Ammon's horn (tissue), 1 donor: ENCODE measurements at regions not wholly inside any gene's neighbourhood (a gene's known extent, or its start where the extent isn't known, plus 50 kb on each side); places are given as distances from the start of the nearest gene placed in this dataset.
"Not testable (repeated sequence)": the region's sequence is repeated elsewhere in the genome, so short reads cannot be mapped to it uniquely, and the experiment has no call there.

Experiments
- DNase-seq: peaks from one replicate; pipeline ENCODE4 v3.0.0-alpha.2; 2016; ENCODE audit warnings: low spot score

GRCh38 chr9:7542693-7543092, 256.9 kb downstream of the DMAC1 start:
- peak; percentile 54 for DNase-seq

GRCh38 chr9:7542126-7542525, 257.5 kb downstream of the DMAC1 start:
- DNase-seq, result no peak

DNA sequence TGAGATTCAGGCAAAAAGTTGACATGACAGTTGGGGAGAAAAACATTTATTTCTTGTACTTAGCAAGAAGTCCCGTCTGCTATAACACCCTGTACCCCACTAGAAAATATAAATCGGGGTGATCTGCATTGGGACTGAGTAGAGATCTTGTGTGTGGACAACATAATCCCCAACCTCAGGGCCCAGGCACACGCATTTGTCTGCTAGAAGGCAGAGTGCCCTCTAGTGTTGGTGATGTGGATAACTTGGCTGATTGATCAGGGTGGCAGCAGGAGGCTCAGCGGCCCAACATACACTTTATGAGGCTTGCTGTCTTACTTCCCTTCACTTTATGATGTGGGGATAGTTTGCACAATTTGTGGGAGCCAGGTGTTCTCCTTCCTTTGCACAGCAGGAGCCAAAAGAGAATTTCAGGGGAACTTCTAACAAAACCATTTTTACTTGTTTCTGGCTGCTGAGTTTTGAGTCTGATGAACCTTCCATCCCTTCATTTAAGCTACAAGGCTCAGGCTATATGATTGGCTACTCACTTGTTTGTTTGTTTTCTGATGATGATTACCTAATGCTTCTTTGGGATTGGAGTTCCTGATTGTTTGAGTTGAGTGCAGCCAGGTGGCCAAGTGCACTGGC, 263.2 kb downstream of the DMAC1 start:
- DNase-seq, result peak; percentile 67

- DNase-seq, result no peak
These were observed 265.2 kb downstream of the DMAC1 start for GRCh38 chr9:7534211-7534935.

DNA sequence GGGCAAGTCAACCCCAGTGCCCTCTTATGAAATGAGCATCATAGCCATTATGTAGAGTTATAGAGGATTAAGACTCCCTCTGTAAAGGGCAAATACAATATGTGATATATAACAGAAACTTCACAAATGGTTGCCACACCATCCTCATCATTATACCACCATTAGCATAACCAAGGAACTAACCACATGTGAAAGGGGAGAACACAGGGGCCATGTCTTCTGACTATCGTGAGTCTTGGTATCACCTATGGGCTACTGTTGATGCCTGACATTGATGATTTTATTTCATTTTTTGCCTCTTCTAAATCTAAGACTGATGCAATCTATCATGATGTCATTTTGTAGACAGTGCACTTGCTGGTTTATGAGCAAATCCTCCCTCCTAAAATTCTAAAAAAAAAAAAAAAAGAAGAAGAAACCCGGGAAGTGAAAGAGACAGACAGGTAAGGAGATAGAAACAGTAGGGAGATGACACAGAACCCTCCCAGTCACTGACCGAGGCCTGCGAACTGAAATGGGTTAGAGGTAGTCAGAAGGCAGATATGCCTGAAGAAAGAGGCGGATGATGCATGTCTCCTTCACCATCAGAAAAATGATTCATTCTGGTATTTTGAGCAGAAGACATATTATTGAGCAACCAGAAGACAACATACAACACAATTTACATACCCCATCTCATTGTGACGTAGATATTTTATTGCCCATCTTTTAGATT, 266.0 kb downstream of the DMAC1 start:
- no peak for DNase-seq

DNA sequence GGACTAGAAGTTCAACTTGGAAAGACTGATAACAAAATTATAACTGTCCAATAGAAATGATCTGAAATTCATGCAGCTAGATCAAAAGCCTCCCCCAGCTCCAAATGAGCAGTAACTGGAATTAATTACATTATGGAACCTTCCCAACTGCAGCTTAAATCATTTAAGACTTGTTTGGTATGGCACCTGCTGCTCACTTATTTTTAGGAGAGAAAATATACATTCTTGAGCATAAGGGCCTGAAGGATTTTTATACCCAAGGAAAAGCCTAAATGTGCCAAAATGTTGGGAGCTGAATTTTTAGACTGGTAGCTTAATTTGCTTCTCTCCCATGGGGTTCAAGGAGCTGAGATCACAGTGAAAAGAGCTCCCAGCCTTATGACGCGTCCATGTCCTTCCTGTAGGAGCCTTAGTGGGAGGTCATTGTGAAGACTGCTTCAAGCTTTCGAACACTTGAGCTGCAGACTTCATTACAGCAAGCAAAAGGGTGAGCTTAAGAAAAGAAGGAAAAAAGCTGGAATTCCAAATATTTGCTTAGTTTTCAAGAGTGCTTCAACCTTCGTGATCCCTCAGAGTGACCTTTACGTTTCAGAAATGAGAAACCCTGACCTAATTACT, 276.0 kb downstream of the DMAC1 start:
- no peak for DNase-seq

GRCh38 chr9:7520396-7520795, 279.2 kb downstream of the DMAC1 start:
- no peak for DNase-seq

GRCh38 chr9:7516376-7516775, 283.2 kb downstream of the DMAC1 start:
- no peak for DNase-seq

- no peak for DNase-seq
These were observed 289.4 kb downstream of the DMAC1 start for GRCh38 chr9:7510199-7510598.

DNA sequence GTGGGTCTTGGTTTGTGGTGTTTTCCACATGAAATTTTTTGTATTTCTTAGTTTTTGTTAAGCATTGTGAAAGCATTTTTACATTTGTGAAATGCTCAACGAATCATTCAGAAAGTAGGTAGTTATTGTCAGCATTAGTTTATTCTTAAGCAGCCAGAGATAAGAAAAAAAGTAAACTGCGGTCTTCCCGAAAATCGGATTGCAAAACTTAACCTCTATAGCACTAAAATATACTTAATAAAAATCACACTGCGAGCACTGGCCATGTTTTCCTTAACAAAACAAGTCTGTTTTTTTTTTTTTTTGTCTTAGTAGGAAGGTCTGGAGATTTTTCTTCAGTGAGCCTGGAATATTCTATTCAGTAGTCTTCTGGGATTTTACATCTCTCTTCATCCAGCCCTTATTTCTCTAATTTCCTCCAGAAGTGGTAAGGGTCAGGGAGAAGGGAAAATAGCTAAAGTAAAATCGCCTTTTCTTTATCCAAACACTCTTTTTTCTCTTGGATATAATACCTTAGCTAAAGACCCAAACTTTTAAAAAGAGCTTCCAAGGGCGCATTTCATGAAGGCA, 289.9 kb downstream of the DMAC1 start:
- DNase-seq, result no peak

DNA sequence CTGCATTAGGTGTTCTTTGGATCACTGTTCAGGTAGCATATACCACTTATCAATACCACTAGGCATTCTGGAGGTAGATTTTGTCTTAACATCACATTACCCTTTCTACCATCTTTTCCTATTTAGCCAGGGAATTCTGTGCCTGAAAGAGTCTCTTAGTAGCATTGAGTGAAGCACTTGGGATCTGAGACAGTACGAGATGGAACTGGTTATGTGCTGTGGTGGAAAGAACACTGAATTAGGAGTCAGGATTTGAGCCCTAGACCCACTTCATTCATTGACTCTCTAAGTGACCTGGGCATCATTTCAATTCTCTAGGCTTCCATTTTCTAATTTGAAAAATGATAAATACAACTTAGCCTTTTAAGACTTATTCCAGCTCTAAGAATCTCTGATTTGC, 291.1 kb downstream of the DMAC1 start:
- DNase-seq, result no peak

DNA sequence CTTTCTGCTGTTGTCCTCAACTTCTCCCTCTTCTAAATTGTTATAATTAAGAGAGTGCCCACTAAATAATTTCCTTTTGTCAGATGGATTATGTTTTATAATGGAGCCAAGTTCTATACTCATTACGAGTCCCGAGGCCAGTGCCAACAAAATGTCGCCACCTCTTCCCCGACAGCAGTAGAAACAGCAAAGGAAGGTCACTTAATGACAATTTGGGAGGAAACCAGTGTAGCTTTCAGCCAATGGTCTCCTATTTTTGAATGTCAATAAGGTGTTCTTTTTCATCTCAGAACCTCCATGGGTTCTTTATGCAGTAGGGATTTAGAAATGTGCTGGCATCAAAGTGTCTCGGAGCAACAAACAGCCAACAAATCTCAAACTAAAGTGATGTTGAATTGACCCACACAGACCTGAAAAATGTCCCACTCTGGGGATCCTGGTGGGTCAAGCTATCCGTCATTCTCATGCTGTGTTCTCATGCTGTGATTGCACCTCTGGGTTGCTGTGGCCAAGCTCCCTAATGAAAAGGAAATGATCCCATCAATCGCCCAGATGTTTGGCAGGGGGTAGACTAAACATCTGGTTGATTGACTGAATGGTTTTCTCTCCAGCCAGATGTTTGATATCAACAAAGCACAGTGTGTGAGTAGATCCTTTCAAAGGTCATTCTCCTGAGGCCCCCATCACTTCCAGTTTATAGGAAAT, 291.9 kb downstream of the DMAC1 start:
- no peak for DNase-seq

DNA sequence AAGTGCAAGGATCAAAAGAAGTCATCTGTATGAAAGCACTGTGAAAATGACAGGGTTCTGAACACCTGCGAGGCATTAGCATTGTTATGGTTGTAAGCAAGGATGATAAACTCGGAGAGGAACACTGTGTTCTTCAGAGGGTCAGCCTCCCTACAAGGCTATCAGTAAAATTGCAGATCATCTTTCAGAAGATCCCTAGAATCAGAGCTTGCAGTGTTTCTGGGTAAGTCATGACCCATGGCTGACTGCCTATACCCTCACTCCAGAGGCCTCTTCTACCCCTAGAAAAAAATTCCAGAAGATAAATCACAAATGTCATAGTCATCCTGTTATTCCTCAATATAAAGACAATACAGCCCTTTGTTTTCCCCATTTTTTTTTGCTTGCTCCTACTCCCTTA, 292.6 kb downstream of the DMAC1 start:
- no peak for DNase-seq

- DNase-seq, result no peak
These were observed 299.1 kb downstream of the DMAC1 start for GRCh38 chr9:7500521-7500920.

- no peak for DNase-seq
These were observed 307.9 kb downstream of the DMAC1 start for GRCh38 chr9:7491641-7492040.

GRCh38 chr9:7490317-7491108, 309.1 kb downstream of the DMAC1 start:
- DNase-seq, result no peak

- no peak for DNase-seq
These were observed 310.5 kb downstream of the DMAC1 start for GRCh38 chr9:7489036-7489435.

DNA sequence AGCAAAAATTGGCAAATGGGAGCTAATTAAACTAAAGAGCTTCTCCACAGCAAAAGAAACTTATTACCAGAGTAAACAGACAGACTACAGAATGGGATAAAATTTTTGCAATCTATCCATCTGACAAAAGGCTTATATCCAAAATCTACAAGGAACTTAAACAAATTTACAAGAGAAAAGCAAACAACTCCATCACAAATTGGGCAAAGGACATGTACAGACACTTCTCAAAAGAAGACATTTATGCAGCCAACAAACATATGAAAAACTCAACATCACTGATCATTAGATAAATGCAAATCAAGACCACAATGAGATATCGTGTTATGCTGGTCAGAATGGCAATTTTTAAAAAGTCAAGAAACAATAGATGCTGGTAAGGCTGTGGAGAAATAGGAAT, 315.6 kb downstream of the DMAC1 start:
- DNase-seq, result not testable (repeated sequence)

DNA sequence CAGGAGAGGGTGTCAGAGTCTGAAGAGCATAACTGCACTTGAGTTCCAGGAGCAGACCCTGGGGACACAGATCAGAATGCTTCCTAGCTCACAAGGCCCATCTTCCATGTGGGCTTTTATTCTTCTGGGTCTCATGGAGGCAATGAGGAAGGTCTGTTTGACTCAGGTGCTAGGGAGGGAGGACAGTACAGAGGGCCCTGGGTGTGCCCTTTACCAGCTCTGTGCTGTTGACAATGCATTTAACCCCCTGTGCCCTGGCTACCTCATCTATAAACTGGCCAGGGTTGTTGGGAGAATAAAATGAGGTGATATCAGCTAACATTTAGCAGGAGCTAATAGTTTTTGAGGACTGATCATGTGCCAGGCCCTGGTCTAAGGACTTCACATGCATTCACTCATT, 318.0 kb downstream of the DMAC1 start:
- DNase-seq, result no peak

DNA sequence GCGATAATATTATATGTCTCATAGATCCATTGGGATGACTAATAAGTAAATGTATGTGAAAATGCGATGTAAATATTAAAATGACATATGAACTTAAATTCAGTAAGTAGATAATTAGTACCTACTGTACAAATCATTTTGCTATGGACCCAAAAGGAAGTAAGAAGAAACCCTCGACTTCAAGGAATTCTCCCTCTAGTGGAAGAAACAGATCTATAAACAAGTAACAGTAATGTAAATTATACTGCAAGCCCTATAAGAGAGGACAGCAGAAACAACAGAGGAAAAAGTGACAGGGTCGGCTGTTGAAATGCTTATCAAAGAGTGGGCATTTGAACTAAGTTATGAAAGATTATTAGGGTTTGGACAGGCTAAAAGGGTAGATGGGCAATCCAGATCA, 320.3 kb downstream of the DMAC1 start:
- no peak for DNase-seq

- no peak for DNase-seq
These were observed 320.9 kb downstream of the DMAC1 start for GRCh38 chr9:7478646-7479045.
